ENCODE measurements at regions not wholly inside any gene's neighbourhood (a gene's known extent, or its start where the extent isn't known, plus 50 kb on each side); places are given as distances from the start of the nearest gene placed in this dataset.

GRCh38 chr9:87107072-87107471 is 159.8 kb upstream of the GAS1 start:
- Histone ChIP-seq H3K9ac (ENCODE audit: low read length) (no peak overlapping the region), H3K36me3 (ENCODE audit: control insufficient read depth, low read depth, low read length) (no peaks in the 10 kb centered on the region), H3K27ac (ENCODE audit: low read length) (no peak overlapping the region), H3K4me1 (ENCODE audit: control insufficient read depth, low read depth, low read length) (peaks cover 6% of the 10 kb centered on the region), H3K27me3 (ENCODE audit: control insufficient read depth, insufficient read depth, low read length) (no peaks in the 10 kb centered on the region), H3K9me3 (ENCODE audit: control insufficient read depth, low read depth, low read length) (peaks cover 9% of the 10 kb centered on the region), H3K4me3 (ENCODE audit: low read length) (no peak overlapping the region)

- Histone ChIP-seq H3K9me3 (ENCODE audit: control insufficient read depth, low read depth, low read length) (peaks cover 9% of the 10 kb centered on the region), H3K4me1 (ENCODE audit: control insufficient read depth, low read depth, low read length) (peaks cover 6% of the 10 kb centered on the region), H3K4me3 (ENCODE audit: low read length) (no peak overlapping the region), H3K36me3 (ENCODE audit: control insufficient read depth, low read depth, low read length) (no peaks in the 10 kb centered on the region), H3K27ac (ENCODE audit: low read length) (no peak overlapping the region), H3K27me3 (ENCODE audit: control insufficient read depth, insufficient read depth, low read length) (no peaks in the 10 kb centered on the region), H3K9ac (ENCODE audit: low read length) (no peak overlapping the region)
These were observed 161.4 kb upstream of the GAS1 start for GRCh38 chr9:87108661-87109060.

- Histone ChIP-seq H3K9ac (ENCODE audit: low read length) (no peak overlapping the region), H3K9me3 (ENCODE audit: control insufficient read depth, low read depth, low read length) (peaks cover 9% of the 10 kb centered on the region), H3K27ac (ENCODE audit: low read length) (no peak overlapping the region), H3K36me3 (ENCODE audit: control insufficient read depth, low read depth, low read length) (no peaks in the 10 kb centered on the region), H3K4me3 (ENCODE audit: low read length) (no peak overlapping the region), H3K4me1 (ENCODE audit: control insufficient read depth, low read depth, low read length) (peaks cover 6% of the 10 kb centered on the region), H3K27me3 (ENCODE audit: control insufficient read depth, insufficient read depth, low read length) (no peaks in the 10 kb centered on the region)
These were observed 161.9 kb upstream of the GAS1 start for GRCh38 chr9:87109231-87109631.

GRCh38 chr9:87109851-87110250 is 162.5 kb upstream of the GAS1 start:
- Histone ChIP-seq H3K9me3 (ENCODE audit: control insufficient read depth, low read depth, low read length) (peaks cover 9% of the 10 kb centered on the region), H3K4me3 (ENCODE audit: low read length) (no peak overlapping the region), H3K4me1 (ENCODE audit: control insufficient read depth, low read depth, low read length) (peaks cover 6% of the 10 kb centered on the region), H3K27ac (ENCODE audit: low read length) (no peak overlapping the region), H3K36me3 (ENCODE audit: control insufficient read depth, low read depth, low read length) (no peaks in the 10 kb centered on the region), H3K27me3 (ENCODE audit: control insufficient read depth, insufficient read depth, low read length) (no peaks in the 10 kb centered on the region), H3K9ac (ENCODE audit: low read length) (no peak overlapping the region)

GRCh38 chr9:87111010-87111409 is 163.7 kb upstream of the GAS1 start:
- H3K4me3 ChIP-seq (ENCODE audit: low read length) = no peak overlapping the region
- H3K27me3 ChIP-seq (ENCODE audit: control insufficient read depth, insufficient read depth, low read length) = no peaks in the 10 kb centered on the region
- H3K36me3 ChIP-seq (ENCODE audit: control insufficient read depth, low read depth, low read length) = no peaks in the 10 kb centered on the region
- peaks cover 9% of the 10 kb centered on the region for H3K9me3 ChIP-seq (ENCODE audit: control insufficient read depth, low read depth, low read length)
- H3K9ac ChIP-seq (ENCODE audit: low read length) = no peak overlapping the region
- no peak overlapping the region for H3K27ac ChIP-seq (ENCODE audit: low read length)
- peaks cover 6% of the 10 kb centered on the region for H3K4me1 ChIP-seq (ENCODE audit: control insufficient read depth, low read depth, low read length)

GRCh38 chr9:87112656-87113055 is 165.3 kb upstream of the GAS1 start:
- Histone ChIP-seq H3K4me3 (ENCODE audit: low read length) (no peak overlapping the region), H3K36me3 (ENCODE audit: control insufficient read depth, low read depth, low read length) (no peaks in the 10 kb centered on the region), H3K27me3 (ENCODE audit: control insufficient read depth, insufficient read depth, low read length) (no peaks in the 10 kb centered on the region), H3K4me1 (ENCODE audit: control insufficient read depth, low read depth, low read length) (no peaks in the 10 kb centered on the region), H3K9me3 (ENCODE audit: control insufficient read depth, low read depth, low read length) (peaks cover 9% of the 10 kb centered on the region), H3K27ac (ENCODE audit: low read length) (no peak overlapping the region), H3K9ac (ENCODE audit: low read length) (no peak overlapping the region)

GRCh38 chr9:87113874-87114273 is 166.6 kb upstream of the GAS1 start:
- H3K4me3 ChIP-seq (ENCODE audit: low read length) = no peak overlapping the region
- H3K9me3 ChIP-seq (ENCODE audit: control insufficient read depth, low read depth, low read length) = peaks cover 9% of the 10 kb centered on the region
- no peaks in the 10 kb centered on the region for H3K36me3 ChIP-seq (ENCODE audit: control insufficient read depth, low read depth, low read length)
- H3K27me3 ChIP-seq (ENCODE audit: control insufficient read depth, insufficient read depth, low read length) = no peaks in the 10 kb centered on the region
- no peak overlapping the region for H3K9ac ChIP-seq (ENCODE audit: low read length)
- H3K4me1 ChIP-seq (ENCODE audit: control insufficient read depth, low read depth, low read length) = no peaks in the 10 kb centered on the region
- H3K27ac ChIP-seq (ENCODE audit: low read length) = no peak overlapping the region

GRCh38 chr9:87115785-87116184 is 168.5 kb upstream of the GAS1 start:
- Histone ChIP-seq H3K36me3 (ENCODE audit: control insufficient read depth, low read depth, low read length) (no peaks in the 10 kb centered on the region), H3K9ac (ENCODE audit: low read length) (no peak overlapping the region), H3K27ac (ENCODE audit: low read length) (no peak overlapping the region), H3K4me3 (ENCODE audit: low read length) (no peak overlapping the region), H3K27me3 (ENCODE audit: control insufficient read depth, insufficient read depth, low read length) (no peaks in the 10 kb centered on the region), H3K4me1 (ENCODE audit: control insufficient read depth, low read depth, low read length) (no peaks in the 10 kb centered on the region), H3K9me3 (ENCODE audit: control insufficient read depth, low read depth, low read length) (peaks cover 6% of the 10 kb centered on the region)

- no peaks in the 10 kb centered on the region for H3K4me1 ChIP-seq (ENCODE audit: control insufficient read depth, low read depth, low read length)
- no peak overlapping the region for H3K4me3 ChIP-seq (ENCODE audit: low read length)
- no peak overlapping the region for H3K9ac ChIP-seq (ENCODE audit: low read length)
- H3K27me3 ChIP-seq (ENCODE audit: control insufficient read depth, insufficient read depth, low read length) = no peaks in the 10 kb centered on the region
- H3K36me3 ChIP-seq (ENCODE audit: control insufficient read depth, low read depth, low read length) = no peaks in the 10 kb centered on the region
- no peaks in the 10 kb centered on the region for H3K9me3 ChIP-seq (ENCODE audit: control insufficient read depth, low read depth, low read length)
- no peak overlapping the region for H3K27ac ChIP-seq (ENCODE audit: low read length)
These were observed 169.2 kb upstream of the GAS1 start for GRCh38 chr9:87116492-87116891.

- H3K4me3 ChIP-seq (ENCODE audit: low read length) = no peak overlapping the region
- no peak overlapping the region for H3K27ac ChIP-seq (ENCODE audit: low read length)
- H3K9ac ChIP-seq (ENCODE audit: low read length) = no peak overlapping the region
- no peaks in the 10 kb centered on the region for H3K9me3 ChIP-seq (ENCODE audit: control insufficient read depth, low read depth, low read length)
- H3K4me1 ChIP-seq (ENCODE audit: control insufficient read depth, low read depth, low read length) = no peaks in the 10 kb centered on the region
- H3K27me3 ChIP-seq (ENCODE audit: control insufficient read depth, insufficient read depth, low read length) = no peaks in the 10 kb centered on the region
- H3K36me3 ChIP-seq (ENCODE audit: control insufficient read depth, low read depth, low read length) = no peaks in the 10 kb centered on the region
These were observed 171.3 kb upstream of the GAS1 start for GRCh38 chr9:87118594-87118993.

GRCh38 chr9:87119328-87119881 is 172.1 kb upstream of the GAS1 start:
- Histone ChIP-seq H3K36me3 (ENCODE audit: control insufficient read depth, low read depth, low read length) (no peaks in the 10 kb centered on the region), H3K4me3 (ENCODE audit: low read length) (no peak overlapping the region), H3K9me3 (ENCODE audit: control insufficient read depth, low read depth, low read length) (no peaks in the 10 kb centered on the region), H3K9ac (ENCODE audit: low read length) (no peak overlapping the region), H3K4me1 (ENCODE audit: control insufficient read depth, low read depth, low read length) (no peaks in the 10 kb centered on the region), H3K27ac (ENCODE audit: low read length) (no peak overlapping the region), H3K27me3 (ENCODE audit: control insufficient read depth, insufficient read depth, low read length) (no peaks in the 10 kb centered on the region)

- no peaks in the 10 kb centered on the region for H3K27me3 ChIP-seq (ENCODE audit: control insufficient read depth, insufficient read depth, low read length)
- no peaks in the 10 kb centered on the region for H3K36me3 ChIP-seq (ENCODE audit: control insufficient read depth, low read depth, low read length)
- H3K4me3 ChIP-seq (ENCODE audit: low read length) = no peak overlapping the region
- H3K9me3 ChIP-seq (ENCODE audit: control insufficient read depth, low read depth, low read length) = no peaks in the 10 kb centered on the region
- no peak overlapping the region for H3K9ac ChIP-seq (ENCODE audit: low read length)
- H3K4me1 ChIP-seq (ENCODE audit: control insufficient read depth, low read depth, low read length) = no peaks in the 10 kb centered on the region
- H3K27ac ChIP-seq (ENCODE audit: low read length) = no peak overlapping the region
These were observed 173.3 kb upstream of the GAS1 start for GRCh38 chr9:87120610-87121009.
